A549 (cell line): ENCODE measurements at regions not wholly inside any gene's neighbourhood (a gene's known extent, or its start where the extent isn't known, plus 50 kb on each side); places are given as distances from the start of the nearest gene placed in this dataset.

ENCODE experiments used
- ATAC-seq, 2 experiments: fragments of 200-7000 bp in 1 of 2; fragments of >200 bp in 1 of 2; cut with Nextera tagmentation in 1 of 2; cut with Tn5 transposase in 1 of 2; 3 replicates each; pipeline versions ENCODE4 v1.8.0 to v1.9.1; 2018 to 2020; ENCODE audit warnings: mild to moderate bottlenecking in 1 of 2, moderate library complexity in 1 of 2
- CTCF ChIA-PET: fragments of 300-600 bp; sonication (Branson Sonifier 250); formaldehyde crosslinking; extraction: SDS; loops from one replicate; lab custom pipeline; 2021; ENCODE audit warnings: antibody characterized with exemption, inconsistent platforms; lab: Yijun Ruan, JAX
- POLR2A ChIA-PET: fragments of 350-600 bp; formaldehyde crosslinking; extraction: SDS; loops from one replicate; lab custom pipeline; 2021; ENCODE audit warnings: antibody characterized with exemption, inconsistent platforms; lab: Yijun Ruan, JAX
- DNase-seq, 2 experiments: peaks; one replicate each; pipeline versions ENCODE4 v3.0.0 to v3.0.0-alpha.2; 2011 to 2016; ENCODE audit warnings: low read depth in 1 of 2, low spot score in 1 of 2
- FAIRE-seq: peaks from 2 replicates; lab custom pipeline; 2011; peaks lifted over from hg19 to GRCh38; lab: Jason Lieb, UNC
- H3K27ac ChIP-seq, 2 experiments: fragments of >200 bp; sonication (Bioruptor Twin); formaldehyde crosslinking; 3 replicates each; pipeline ENCODE4 v1.5.1; 2016 to 2017
- H3K4me1 ChIP-seq: fragments of >200 bp; sonication (Bioruptor Twin); formaldehyde crosslinking; 3 replicates; pipeline ENCODE4 v1.6.1; 2016
- H3K4me2 ChIP-seq: fragments of >200 bp; sonication (Bioruptor Twin); formaldehyde crosslinking; 3 replicates; pipeline ENCODE4 v1.6.1; 2016
- H3K4me3 ChIP-seq: fragments of >200 bp; sonication (Bioruptor Twin); formaldehyde crosslinking; 3 replicates; pipeline ENCODE4 v1.5.1; 2016
- H3K9me3 ChIP-seq: fragments of >200 bp; sonication (Bioruptor Twin); formaldehyde crosslinking; 3 replicates; pipeline ENCODE4 v1.6.1; 2016
- CBX8 ChIP-seq: fragments of 200-600 bp; sonication (generic); IDR thresholded peaks from 2 replicates; pipeline ENCODE4 v1.6.1; 2016
- CEBPB ChIP-seq, 2 experiments: fragments of >200 bp in 1 of 2; sonication (Bioruptor Twin) in 1 of 2; formaldehyde crosslinking in 1 of 2; IDR thresholded peaks; 2 replicates each; pipeline ENCODE4 v1.6.1; 2012 to 2016
- EHF ChIP-seq: fragments of 250-450 bp; sonication (Bioruptor Pico); IDR thresholded peaks from 2 replicates; pipeline ENCODE4 v1.5.0; 2020; ENCODE audit warnings: mild to moderate bottlenecking
- EP300 ChIP-seq, 2 experiments: fragments of >200 bp; sonication (Bioruptor Twin); formaldehyde crosslinking; IDR thresholded peaks; 2 replicates in 1 of 2; 3 replicates in 1 of 2; pipeline ENCODE4 v1.6.1; 2016 to 2017
- ESRRA ChIP-seq: fragments of 150-350 bp; IDR thresholded peaks from 2 replicates; pipeline ENCODE4 v1.6.1; 2014; ENCODE audit warnings: mild to moderate bottlenecking, low read length, borderline replicate concordance
- FOSB ChIP-seq: fragments of 250-450 bp; sonication (Bioruptor Pico); IDR thresholded peaks from 2 replicates; pipeline ENCODE4 v1.5.0; 2020; ENCODE audit warnings: mild to moderate bottlenecking, moderate library complexity
- GATA3 ChIP-seq: IDR thresholded peaks from 2 replicates; pipeline ENCODE4 v1.6.1; 2012; ENCODE audit warnings: borderline replicate concordance
- HOXB5 ChIP-seq: fragments of 250-450 bp; sonication (Bioruptor Pico); IDR thresholded peaks from 2 replicates; pipeline ENCODE4 v1.5.0; 2020; ENCODE audit warnings: mild to moderate bottlenecking, moderate library complexity
- KDM1A ChIP-seq: fragments of 200-600 bp; sonication (generic); IDR thresholded peaks from 2 replicates; pipeline ENCODE4 v1.6.1; 2016; ENCODE audit warnings: low read depth, mild to moderate bottlenecking
- KDM5A ChIP-seq: fragments of 200-600 bp; sonication (generic); IDR thresholded peaks from 2 replicates; pipeline ENCODE4 v1.6.1; 2016; ENCODE audit warnings: antibody characterized with exemption, mild to moderate bottlenecking
- MYC ChIP-seq: IDR thresholded peaks from 2 replicates; pipeline ENCODE4 v1.6.1; 2012; ENCODE audit warnings: mild to moderate bottlenecking, inconsistent platforms, low read length, improper control_type of control experiment, borderline replicate concordance
- NPAS2 ChIP-seq: fragments of 250-450 bp; sonication (Bioruptor Pico); IDR thresholded peaks from 2 replicates; pipeline ENCODE4 v1.8.0; 2022; ENCODE audit warnings: mild to moderate bottlenecking, moderate library complexity, borderline replicate concordance
- NR3C1 ChIP-seq: fragments of >200 bp; sonication (Bioruptor Twin); formaldehyde crosslinking; IDR thresholded peaks from 3 replicates; pipeline ENCODE4 v1.6.1; 2017
- PHF8 ChIP-seq: fragments of 200-600 bp; sonication (generic); IDR thresholded peaks from 2 replicates; pipeline ENCODE4 v1.6.1; 2016; ENCODE audit warnings: low read depth, mild to moderate bottlenecking, antibody characterized with exemption, moderate library complexity, borderline replicate concordance
- SREBF2 ChIP-seq: fragments of 450-650 bp; IDR thresholded peaks from 2 replicates; pipeline ENCODE4 v1.6.1; 2014; ENCODE audit warnings: mild to moderate bottlenecking, moderate library complexity
- TP53 ChIP-seq: fragments of 250-450 bp; sonication (Bioruptor Pico); IDR thresholded peaks from 2 replicates; pipeline ENCODE4 v1.5.0; 2021; ENCODE audit warnings: mild to moderate bottlenecking, moderate library complexity
- WGBS: methylation state at CpG from one replicate; pipeline ENCODE4 v1.1.6; 2017; ENCODE audit errors: missing lambda C conversion rate; 5-methylcytosine and 5-hydroxymethylcytosine counted together
- TF ChIP-seq, protein P1 (sequence below): fragments of >200 bp; sonication (Bioruptor Twin); formaldehyde crosslinking; IDR thresholded peaks from 3 replicates; pipeline ENCODE4 v1.5.1; 2016
- TF ChIP-seq, protein P2 (sequence below): IDR thresholded peaks from 2 replicates; pipeline ENCODE4 v1.6.1; 2012; ENCODE audit warnings: low read depth, borderline replicate concordance
- TF ChIP-seq, protein P3 (sequence below): fragments of 450-650 bp; IDR thresholded peaks from 2 replicates; pipeline ENCODE4 v1.6.1; 2014; ENCODE audit warnings: antibody characterized with exemption

DNA sequence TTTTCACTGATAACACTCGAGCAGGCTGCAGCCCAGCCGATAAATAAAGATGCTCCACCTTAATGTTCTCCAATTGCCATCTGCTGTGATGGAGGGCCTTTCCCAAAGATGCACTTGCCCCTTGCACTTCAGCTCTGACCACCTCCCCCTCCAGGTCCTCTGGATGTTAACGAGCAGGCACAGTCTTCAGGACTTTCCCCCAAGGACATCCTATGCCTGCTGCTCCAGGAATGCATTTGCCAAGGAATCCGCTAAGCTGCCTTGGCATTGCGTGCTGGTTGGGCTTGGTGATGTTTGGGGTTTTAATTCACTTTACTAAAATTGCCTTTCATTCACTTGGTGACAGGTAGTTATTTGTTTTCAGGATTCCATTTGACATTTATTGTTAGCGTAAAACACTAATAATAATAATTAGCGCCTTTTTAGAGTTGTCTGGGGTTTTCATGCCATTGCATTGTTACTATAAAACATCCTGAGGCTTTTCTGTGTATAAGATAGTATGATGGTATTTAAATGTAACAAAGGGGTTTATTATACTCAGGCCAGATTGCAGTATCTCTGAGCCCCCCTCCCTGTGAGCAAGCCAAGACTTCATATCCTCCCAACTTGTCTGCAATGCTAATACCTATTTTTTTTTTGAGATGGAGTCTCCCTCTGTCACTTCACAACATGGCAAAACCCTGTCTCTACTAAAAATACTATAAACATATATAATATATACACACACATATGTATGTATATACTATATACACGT lies 66.7 kb upstream of the TSHZ2 start:
- no peaks in the 10 kb centered on the region for H3K4me1 ChIP-seq
- WGBS, result 23% methylated on average over 8 of the region's 8 CpGs
- CTCF ChIA-PET, result interaction anchor here (1.5 kb wide), 1 partner anchor 8 kb away, joined by 5 read pairs; no protein-coding TSS in a partner anchor
- TF ChIP-seq, protein P1, sequence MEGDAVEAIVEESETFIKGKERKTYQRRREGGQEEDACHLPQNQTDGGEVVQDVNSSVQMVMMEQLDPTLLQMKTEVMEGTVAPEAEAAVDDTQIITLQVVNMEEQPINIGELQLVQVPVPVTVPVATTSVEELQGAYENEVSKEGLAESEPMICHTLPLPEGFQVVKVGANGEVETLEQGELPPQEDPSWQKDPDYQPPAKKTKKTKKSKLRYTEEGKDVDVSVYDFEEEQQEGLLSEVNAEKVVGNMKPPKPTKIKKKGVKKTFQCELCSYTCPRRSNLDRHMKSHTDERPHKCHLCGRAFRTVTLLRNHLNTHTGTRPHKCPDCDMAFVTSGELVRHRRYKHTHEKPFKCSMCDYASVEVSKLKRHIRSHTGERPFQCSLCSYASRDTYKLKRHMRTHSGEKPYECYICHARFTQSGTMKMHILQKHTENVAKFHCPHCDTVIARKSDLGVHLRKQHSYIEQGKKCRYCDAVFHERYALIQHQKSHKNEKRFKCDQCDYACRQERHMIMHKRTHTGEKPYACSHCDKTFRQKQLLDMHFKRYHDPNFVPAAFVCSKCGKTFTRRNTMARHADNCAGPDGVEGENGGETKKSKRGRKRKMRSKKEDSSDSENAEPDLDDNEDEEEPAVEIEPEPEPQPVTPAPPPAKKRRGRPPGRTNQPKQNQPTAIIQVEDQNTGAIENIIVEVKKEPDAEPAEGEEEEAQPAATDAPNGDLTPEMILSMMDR, result no peak
- TF ChIP-seq HOXB5 (CRISPR knock-in tag), result no peak
- no peak for TF ChIP-seq EP300 (IDR thresholded peaks at IDR 0.05)
- no peak for TF ChIP-seq TP53 (CRISPR knock-in tag)
- TF ChIP-seq KDM1A, result no peak
- TF ChIP-seq NPAS2 (CRISPR knock-in tag), result no peak
- TF ChIP-seq EHF (CRISPR knock-in tag), result no peak
- no peak for TF ChIP-seq CBX8
- no peak for TF ChIP-seq GATA3
- TF ChIP-seq, protein P2, sequence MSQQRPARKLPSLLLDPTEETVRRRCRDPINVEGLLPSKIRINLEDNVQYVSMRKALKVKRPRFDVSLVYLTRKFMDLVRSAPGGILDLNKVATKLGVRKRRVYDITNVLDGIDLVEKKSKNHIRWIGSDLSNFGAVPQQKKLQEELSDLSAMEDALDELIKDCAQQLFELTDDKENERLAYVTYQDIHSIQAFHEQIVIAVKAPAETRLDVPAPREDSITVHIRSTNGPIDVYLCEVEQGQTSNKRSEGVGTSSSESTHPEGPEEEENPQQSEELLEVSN, result no peak
- TF ChIP-seq, all 56 proteins: peak for 0
- Histone ChIP-seq H3K9me3 (no peaks in the 10 kb centered on the region), H3K4me3 (no peak overlapping the region), H3K27ac (no peak overlapping the region), H3K4me2 (no peak overlapping the region)
- FAIRE-seq, result no peak
- POLR2A ChIA-PET, result no interaction called here
- no peak for ATAC-seq
- DNase-seq, result no peak

DNA sequence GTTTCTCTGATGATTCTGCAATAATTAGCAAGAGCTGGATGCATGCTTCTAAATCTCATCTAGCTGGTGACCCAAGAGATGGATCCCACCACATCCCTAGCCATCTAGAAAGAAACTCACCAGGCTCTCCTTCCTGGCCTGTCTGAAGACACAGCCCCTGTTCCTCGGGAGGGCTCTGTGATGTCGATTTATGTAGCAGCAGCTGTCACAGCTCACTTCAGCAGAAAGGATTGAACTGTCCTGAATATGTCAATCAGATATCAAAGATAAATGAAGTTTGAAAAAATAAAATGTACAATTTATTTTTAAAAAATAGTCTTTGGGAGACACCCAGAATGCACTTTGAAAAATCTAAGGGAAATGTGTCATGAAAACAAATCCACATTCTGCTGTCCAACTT lies 67.3 kb upstream of the TSHZ2 start:
- POLR2A ChIA-PET, result no interaction called here

DNA sequence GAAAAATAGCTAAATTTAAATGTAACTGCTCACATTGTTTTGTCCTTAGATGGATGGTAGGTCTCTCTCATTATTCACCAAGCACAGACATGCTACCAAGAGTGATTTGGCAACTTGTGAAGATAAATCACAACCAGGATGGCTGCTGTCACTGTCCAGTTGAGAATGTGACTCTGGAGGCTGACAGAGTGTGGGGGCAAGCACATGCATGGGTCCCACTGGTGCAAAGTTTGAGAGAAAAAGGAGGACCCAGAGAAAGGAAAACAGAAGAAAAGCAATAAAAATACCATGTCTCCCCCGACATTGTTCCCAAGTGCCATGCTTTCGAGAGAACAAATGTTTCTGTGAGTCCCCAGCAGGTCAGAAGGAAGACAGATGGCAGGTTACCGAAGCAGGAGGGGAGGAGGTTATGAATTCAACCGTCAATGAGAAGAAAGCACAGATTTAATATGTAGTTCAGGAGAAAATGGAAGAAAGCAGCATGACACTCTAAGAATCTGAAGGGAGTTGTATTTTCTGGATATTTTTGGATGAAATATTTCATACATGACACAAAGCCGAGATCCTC lies 73.0 kb upstream of the TSHZ2 start:
- Histone ChIP-seq H3K4me1 (no peaks in the 10 kb centered on the region), H3K4me2 (no peak overlapping the region), H3K9me3 (no peaks in the 10 kb centered on the region), H3K27ac (no peak overlapping the region), H3K4me3 (no peak overlapping the region)
- CTCF ChIA-PET, result no interaction called here
- POLR2A ChIA-PET, result no interaction called here
- no peak for FAIRE-seq
- no peak for TF ChIP-seq EHF (CRISPR knock-in tag)
- no peak for TF ChIP-seq EP300 (IDR thresholded peaks at IDR 0.05)
- no peak for TF ChIP-seq SREBF2
- TF ChIP-seq NR3C1, result no peak
- no peak for TF ChIP-seq PHF8
- no peak for TF ChIP-seq FOSB (CRISPR knock-in tag)
- no peak for TF ChIP-seq KDM5A
- TF ChIP-seq HOXB5 (CRISPR knock-in tag), result no peak
- TF ChIP-seq MYC, result no peak
- no peak for TF ChIP-seq ESRRA
- TF ChIP-seq, protein P3, sequence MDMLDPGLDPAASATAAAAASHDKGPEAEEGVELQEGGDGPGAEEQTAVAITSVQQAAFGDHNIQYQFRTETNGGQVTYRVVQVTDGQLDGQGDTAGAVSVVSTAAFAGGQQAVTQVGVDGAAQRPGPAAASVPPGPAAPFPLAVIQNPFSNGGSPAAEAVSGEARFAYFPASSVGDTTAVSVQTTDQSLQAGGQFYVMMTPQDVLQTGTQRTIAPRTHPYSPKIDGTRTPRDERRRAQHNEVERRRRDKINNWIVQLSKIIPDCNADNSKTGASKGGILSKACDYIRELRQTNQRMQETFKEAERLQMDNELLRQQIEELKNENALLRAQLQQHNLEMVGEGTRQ, result no peak
- ATAC-seq, result no peak
- DNase-seq, result no peak
- 3% methylated on average over 5 of the region's 5 CpGs for WGBS

More for the DNA sequence above, 67.3 kb upstream of the TSHZ2 start:
- no peak overlapping the region for H3K27ac ChIP-seq
- H3K4me1 ChIP-seq, result no peaks in the 10 kb centered on the region
- ATAC-seq (no peak), FAIRE-seq (no peak), DNase-seq (no peak)
- 0% methylated on average over 2 of the region's 2 CpGs for WGBS
- no peak for TF ChIP-seq CEBPB (IDR thresholded peaks at IDR 0.05)
- no peak overlapping the region for H3K4me3 ChIP-seq
- H3K9me3 ChIP-seq, result no peaks in the 10 kb centered on the region
- CTCF ChIA-PET, result interaction anchor here (1.5 kb wide), 1 partner anchor 9 kb away, joined by 5 read pairs; no protein-coding TSS in a partner anchor
- no peak overlapping the region for H3K4me2 ChIP-seq
